HG02623 (cell line): ENCODE measurements at regions not wholly inside any gene's neighbourhood (a gene's known extent, or its start where the extent isn't known, plus 50 kb on each side); places are given as distances from the start of the nearest gene placed in this dataset.

Experiments
- ATAC-seq: cut with Tn5 transposase; IDR thresholded peaks from one replicate; pipeline ENCODE4 v1.9.1; 2021; ENCODE audit warnings: moderate library complexity; ENCODE audit not compliant: unreplicated experiment

DNA sequence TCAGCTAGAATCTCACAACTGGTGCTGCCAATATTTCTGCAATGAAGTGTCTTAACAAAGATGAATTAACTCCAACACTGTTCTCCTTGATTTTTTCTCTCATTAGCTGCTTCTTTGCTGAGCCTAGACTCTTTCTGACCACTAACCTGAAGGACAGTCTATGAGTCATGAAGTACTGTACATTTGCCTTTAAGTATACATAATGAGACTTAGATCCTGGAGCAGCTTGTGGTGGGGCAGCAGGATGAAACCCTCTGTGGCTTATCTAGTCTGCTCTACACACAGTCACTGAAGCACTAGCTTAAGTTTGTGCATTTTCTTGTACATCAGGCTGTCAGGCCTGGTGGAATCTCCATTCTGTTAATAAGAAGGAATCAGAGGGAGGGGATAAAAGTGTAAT lies 307.4 kb upstream of the SMIM31 start:
- ATAC-seq: no peak

- ATAC-seq: no peak
These were observed 292.0 kb upstream of the SMIM31 start for GRCh38 chr4:164461901-164462300.

DNA sequence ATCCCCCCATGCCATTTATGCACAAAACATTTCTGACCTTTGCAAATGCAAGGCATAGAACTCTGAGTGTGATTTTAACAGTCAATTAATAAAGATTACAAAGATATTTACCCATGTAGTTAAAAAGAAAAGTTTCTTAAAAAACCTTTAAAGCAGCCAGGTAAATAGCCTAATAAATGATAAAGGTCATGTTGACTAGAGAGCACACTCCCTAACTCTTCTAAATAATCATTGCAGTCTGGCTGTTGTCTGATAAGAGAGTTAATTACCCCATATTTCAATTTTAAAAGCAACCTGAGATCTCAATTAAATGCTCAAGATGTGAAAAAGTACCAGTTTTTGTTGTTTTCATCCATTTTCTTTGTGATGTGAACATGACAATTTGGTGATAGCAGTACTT lies 291.5 kb upstream of the SMIM31 start:
- no peak for ATAC-seq

GRCh38 chr4:164464313-164464712 lies 289.6 kb upstream of the SMIM31 start:
- ATAC-seq: no peak

DNA sequence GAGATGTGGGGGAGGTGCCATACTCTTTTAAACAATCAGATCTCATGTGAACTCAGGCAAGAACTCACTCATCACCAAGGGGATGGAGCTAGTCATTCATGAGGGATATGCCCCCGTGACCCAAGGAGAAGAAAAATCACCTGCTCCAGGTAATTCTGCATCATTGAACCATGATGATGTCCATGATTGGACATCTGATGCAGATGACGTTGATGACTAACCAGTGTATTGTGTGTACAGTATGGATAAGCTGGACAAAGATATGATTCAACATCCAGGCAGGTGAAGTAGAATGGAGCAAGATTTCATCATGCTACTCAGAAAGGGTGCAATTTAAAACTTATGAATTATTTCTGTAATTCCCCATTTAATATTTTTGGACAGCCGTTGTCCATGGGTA lies 286.4 kb upstream of the SMIM31 start:
- no peak for ATAC-seq

- no peak for ATAC-seq
These were observed 272.4 kb upstream of the SMIM31 start for GRCh38 chr4:164481306-164482091.

GRCh38 chr4:164482092-164482404 lies 271.9 kb upstream of the SMIM31 start:
- ATAC-seq: no peak

- no peak for ATAC-seq
These were observed 271.2 kb upstream of the SMIM31 start for GRCh38 chr4:164482758-164483157.

GRCh38 chr4:164483711-164484110 lies 270.2 kb upstream of the SMIM31 start:
- no peak for ATAC-seq

DNA sequence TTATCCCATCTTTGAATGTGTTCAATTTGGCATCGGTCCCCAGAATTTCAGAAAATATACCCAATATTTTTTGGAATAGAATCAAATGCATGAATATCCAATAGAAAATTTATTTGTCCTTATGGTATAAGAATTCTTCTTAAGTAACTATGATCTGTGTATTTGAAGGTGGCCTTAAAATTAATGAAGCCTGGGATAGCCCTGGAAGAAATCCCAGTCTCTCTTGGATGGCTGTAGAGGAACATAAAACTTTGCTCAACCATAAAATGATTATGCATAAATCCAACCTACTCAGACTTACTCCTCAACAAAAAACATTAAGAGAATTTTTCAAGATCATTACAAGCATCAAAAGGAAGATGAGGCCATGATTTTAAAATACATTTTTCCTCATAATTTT lies 269.4 kb upstream of the SMIM31 start:
- ATAC-seq: no peak

GRCh38 chr4:164485136-164485535 lies 268.8 kb upstream of the SMIM31 start:
- ATAC-seq: no peak

DNA sequence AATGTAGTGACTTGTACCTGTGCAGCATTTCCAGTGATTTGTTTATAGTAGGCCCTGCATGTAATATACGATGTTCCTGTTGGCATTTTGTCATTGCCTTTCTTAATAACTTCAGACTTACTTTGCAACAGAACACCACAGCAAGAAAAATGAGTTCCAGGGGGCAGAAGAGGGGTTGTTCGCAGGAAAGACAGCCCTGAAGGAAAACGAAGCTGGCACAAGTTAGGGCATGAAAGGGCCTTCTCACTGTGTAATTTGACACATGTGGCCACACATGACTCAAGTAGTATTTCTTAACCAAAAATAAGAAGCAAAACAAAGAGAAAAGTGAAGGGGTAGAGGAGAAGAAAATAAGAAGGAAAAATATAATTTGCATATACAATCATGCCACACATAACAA lies 265.8 kb upstream of the SMIM31 start:
- ATAC-seq: no peak

DNA sequence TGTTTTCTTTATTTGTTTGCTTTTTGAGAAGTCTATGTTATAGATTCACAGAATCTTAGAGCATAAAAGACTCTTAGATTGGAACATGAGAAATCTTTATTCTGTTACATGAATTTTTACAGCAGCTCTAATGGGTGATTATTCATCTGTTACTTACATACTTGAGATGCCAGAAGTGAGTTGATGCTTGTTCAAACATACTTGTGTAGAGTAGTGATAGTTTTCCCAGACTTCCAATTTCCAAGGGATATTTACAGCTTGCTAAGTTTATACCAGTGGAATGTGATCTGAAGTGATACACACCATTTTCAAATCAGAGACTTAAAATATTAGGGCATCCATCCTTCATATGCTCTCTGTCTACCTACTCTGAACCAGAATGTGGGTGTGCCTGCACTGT lies 252.9 kb upstream of the SMIM31 start:
- ATAC-seq: no peak

- ATAC-seq: no peak
These were observed 250.1 kb upstream of the SMIM31 start for GRCh38 chr4:164503874-164504273.

DNA sequence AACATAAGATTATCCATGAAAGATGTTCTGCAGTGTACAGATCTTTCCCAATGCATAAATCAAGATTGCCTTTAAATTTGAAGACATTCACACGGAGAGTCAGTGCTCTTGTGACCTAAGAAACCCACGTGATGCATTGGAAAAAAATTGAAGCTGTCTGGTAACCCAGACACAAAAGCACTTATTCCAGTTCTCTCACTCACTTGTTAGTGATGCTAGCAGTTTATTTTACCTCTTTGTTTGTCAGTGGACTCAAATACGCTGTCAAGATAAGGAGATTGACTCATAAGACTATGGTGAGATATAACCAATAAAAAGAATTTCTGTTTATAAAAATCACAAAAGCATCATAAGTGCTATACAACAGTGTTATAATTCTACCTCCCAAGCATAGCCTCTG lies 245.8 kb upstream of the SMIM31 start:
- no peak for ATAC-seq

DNA sequence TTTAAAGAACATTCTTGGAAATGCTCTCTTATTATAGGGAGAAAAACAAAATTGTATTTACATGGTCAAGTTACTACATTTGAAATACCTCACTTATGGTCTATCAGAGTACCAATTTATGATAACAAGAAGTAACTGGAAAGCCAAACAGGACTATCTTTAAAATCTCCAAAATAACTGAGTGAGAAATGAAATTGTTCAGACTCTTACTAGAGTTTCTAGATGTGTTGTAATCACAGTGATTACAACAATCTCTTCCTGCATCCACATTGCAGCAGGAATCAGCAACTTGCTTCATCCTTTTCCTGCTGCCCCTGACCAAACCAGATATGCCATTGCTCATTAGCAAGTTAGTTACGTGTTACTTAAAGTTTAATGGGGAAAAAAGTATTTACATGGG lies 245.2 kb upstream of the SMIM31 start:
- no peak for ATAC-seq

DNA sequence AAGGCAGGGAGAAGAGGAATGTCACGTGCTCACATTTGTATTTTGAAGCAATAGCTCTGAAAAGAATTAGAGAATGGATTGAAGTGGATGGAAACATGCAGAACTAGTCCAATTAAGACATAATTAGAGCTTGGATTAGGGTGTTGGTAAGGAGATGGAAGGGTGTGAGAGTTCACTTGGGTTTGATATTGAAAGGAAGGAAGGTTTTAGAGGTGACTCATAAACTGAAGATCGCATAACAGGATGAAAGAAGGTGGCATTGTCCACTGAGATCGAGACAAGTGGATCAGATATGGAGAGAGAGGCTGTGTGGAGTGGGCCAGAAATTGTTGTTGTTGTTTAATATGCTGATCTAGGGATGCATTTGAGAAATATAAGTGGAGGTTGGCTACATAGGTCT lies 244.0 kb upstream of the SMIM31 start:
- ATAC-seq: no peak

DNA sequence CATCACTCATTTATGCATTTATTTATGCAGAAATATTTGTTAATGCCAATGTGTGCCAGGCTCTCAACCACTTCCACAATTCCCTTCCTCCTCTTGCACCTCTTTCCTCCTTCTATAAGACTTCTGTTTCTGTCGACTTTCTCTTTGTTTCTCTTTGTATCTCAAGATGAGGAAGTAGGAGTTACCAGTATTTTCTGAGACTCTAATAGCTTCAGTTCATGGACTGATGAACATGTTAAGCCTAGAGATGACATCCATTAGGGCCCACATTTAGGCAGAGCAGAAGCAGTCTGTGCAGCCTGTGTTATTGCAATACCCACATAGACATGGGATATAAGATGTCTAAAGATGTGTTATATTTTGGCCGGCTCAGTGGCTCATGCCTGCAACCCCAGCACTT lies 241.8 kb upstream of the SMIM31 start:
- no peak for ATAC-seq

GRCh38 chr4:164514765-164515164 lies 239.2 kb upstream of the SMIM31 start:
- ATAC-seq: no peak

DNA sequence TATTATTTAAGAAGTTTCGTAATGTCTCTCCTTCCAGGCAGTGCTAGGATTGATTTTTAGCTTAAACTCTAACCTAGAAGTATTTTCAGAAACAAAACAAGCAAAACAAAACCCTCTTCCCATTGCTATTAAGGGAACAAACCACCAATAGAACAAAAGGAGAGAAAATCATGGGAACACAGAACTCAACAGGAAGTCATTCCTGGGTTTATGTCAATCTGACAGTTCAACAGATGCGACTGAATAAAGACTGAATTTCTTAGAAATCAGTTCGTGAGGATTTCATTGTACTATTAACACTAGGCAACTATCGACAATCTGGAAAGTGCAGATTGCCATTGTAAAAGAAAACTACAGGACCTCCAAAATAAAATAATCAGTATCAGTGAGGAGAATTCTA lies 229.1 kb upstream of the SMIM31 start:
- ATAC-seq: no peak

GRCh38 chr4:164526933-164527583 lies 226.9 kb upstream of the SMIM31 start:
- no peak for ATAC-seq

DNA sequence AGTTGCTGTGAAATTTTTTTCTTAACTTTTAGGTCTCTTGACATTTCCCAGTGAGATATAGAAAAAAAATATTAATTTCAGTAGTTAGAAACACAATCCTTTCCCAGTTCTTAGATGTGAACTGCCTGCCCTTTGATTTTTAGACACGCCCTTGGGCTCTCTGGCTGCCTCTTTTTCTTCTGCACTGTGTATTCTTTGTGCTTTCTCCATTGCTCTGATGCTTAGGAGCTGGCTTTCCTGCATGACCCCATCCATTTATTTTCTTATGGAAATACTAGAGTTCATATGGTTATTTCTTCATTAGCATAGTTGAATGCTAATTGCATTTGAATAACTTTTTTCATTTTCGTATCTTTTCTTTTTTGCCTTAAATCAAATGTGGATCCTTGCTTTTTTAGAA lies 224.9 kb upstream of the SMIM31 start:
- no peak for ATAC-seq

GRCh38 chr4:164529486-164529885 lies 224.4 kb upstream of the SMIM31 start:
- no peak for ATAC-seq
